Esophagus (tissue), 2 donors: ENCODE measurements at regions not wholly inside any gene's neighbourhood (a gene's known extent, or its start where the extent isn't known, plus 50 kb on each side); places are given as distances from the start of the nearest gene placed in this dataset.

ENCODE experiments used
- H3K27ac ChIP-seq, 2 donors: one replicate each; pipeline ENCODE4 v1.5.1; 2013; ENCODE audit warnings: low read depth in 2 of 2, mild to moderate bottlenecking in 2 of 2, inconsistent platforms in 1 of 2, low read length in 1 of 2, moderate library complexity in 1 of 2
- H3K27me3 ChIP-seq, 2 donors: one replicate each; pipeline ENCODE4 v1.6.1; 2013; ENCODE audit warnings: low read length in 2 of 2, control low read depth in 1 of 2, mild to moderate bottlenecking in 1 of 2; ENCODE audit not compliant: insufficient read depth in 2 of 2, control insufficient read depth in 1 of 2
- H3K36me3 ChIP-seq, 2 donors: one replicate each; pipeline ENCODE4 v1.6.1; 2013; ENCODE audit warnings: low read length in 1 of 2; ENCODE audit not compliant: control insufficient read depth in 2 of 2, insufficient read depth in 2 of 2
- H3K4me1 ChIP-seq, 2 donors: one replicate each; pipeline ENCODE4 v1.6.1; 2013; ENCODE audit warnings: low read length in 1 of 2; ENCODE audit not compliant: control insufficient read depth in 2 of 2, insufficient read depth in 2 of 2
- H3K4me3 ChIP-seq, 2 donors: one replicate each; pipeline ENCODE4 v1.5.1; 2013; ENCODE audit warnings: low read length in 2 of 2, mild to moderate bottlenecking in 2 of 2, low read depth in 1 of 2, moderate library complexity in 1 of 2
- H3K9me3 ChIP-seq, 2 donors: one replicate each; pipeline ENCODE4 v1.6.1; 2013; ENCODE audit warnings: mild to moderate bottlenecking in 2 of 2, low read depth in 1 of 2, low read length in 1 of 2, moderate library complexity in 1 of 2; ENCODE audit not compliant: control insufficient read depth in 2 of 2, insufficient read depth in 1 of 2
- WGBS, 2 donors: extraction: QIAGEN DNeasy Blood & Tissue Kit; methylation state at CpG; one replicate each; pipeline ENCODE4 v1.1.7; 2013; 5-methylcytosine and 5-hydroxymethylcytosine counted together
- donor health status: healthy with polysubstance abuse.
- donor health status: Bipolar disorder and iron deficiency.

GRCh38 chr9:31783491-31783890 is 601.0 kb upstream of the ACO1 start:
- no peaks in the 10 kb centered on the region for H3K4me1 ChIP-seq
- H3K4me3 ChIP-seq, result no peak overlapping the region
- H3K36me3 ChIP-seq, result no peaks in the 10 kb centered on the region
- no peak overlapping the region for H3K27ac ChIP-seq
- H3K9me3 ChIP-seq, result peaks cover 0 to 5% of the 10 kb centered on the region in 2 donors
- WGBS, 2 donors, result 48 to 61% methylated on average over 2 of the region's 2 CpGs
- no peaks in the 10 kb centered on the region for H3K27me3 ChIP-seq

DNA sequence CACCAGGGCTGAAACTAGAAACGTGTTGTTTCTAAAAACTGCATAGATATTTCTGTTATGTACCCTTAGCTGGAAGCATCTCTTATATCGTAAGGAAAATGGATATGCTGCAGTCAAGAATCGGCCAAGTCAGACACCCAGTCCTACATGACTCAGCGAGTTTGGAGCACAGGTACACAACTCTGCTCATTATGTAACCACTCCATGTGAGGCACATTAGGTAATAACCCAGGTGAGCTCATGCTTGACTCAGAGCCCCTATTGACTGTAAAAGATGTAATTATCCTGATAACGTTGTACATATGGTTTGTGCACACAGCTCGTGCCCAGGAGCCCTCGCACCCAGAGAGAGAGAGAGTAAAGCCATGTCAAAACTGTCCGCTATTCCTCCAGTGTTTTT is 593.7 kb upstream of the ACO1 start:
- H3K27me3 ChIP-seq, result no peaks in the 10 kb centered on the region
- no peak overlapping the region for H3K4me3 ChIP-seq
- no peaks in the 10 kb centered on the region for H3K36me3 ChIP-seq
- H3K4me1 ChIP-seq, result no peaks in the 10 kb centered on the region
- 82 to 84% methylated on average over 8 of the region's 8 CpGs for WGBS, 2 donors
- H3K27ac ChIP-seq, result no peak overlapping the region
- no peaks in the 10 kb centered on the region for H3K9me3 ChIP-seq

DNA sequence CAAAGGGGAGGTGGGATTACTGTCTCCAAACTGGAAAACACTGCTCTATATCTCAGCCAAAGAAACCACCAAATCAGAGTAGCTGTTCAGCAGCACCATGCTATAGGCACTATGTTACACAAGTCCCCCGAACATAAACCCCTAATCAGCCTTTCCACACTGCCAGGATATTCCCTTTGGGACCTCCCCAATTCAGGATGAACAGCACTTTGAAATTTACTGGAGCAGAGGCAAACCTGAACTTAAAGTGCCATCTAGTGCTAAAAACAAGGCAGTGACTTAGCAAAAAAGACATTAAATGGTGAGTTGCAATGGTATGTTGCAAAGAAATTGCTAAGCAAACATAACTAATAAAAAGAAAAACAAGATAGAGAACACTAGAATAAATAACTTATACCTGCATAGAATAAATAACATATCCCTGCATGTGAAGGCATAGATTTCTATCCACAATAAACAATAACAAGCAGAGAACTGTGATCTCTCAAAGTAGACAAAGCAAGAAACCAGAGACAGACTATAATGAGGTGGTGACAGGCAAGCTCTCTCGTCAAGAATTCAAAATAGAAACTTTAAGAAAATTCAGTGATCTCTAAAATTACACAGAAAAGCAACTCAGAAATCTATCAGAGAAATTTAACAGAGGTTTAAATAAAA is 584.4 kb upstream of the ACO1 start:
- no peaks in the 10 kb centered on the region for H3K27me3 ChIP-seq
- H3K4me1 ChIP-seq, result no peaks in the 10 kb centered on the region
- no peaks in the 10 kb centered on the region for H3K36me3 ChIP-seq
- H3K9me3 ChIP-seq, result no peaks in the 10 kb centered on the region
- no peak overlapping the region for H3K4me3 ChIP-seq
- WGBS, 2 donors, result 44 to 47% methylated on average over 2 of the region's 2 CpGs
- H3K27ac ChIP-seq, result no peak overlapping the region

DNA sequence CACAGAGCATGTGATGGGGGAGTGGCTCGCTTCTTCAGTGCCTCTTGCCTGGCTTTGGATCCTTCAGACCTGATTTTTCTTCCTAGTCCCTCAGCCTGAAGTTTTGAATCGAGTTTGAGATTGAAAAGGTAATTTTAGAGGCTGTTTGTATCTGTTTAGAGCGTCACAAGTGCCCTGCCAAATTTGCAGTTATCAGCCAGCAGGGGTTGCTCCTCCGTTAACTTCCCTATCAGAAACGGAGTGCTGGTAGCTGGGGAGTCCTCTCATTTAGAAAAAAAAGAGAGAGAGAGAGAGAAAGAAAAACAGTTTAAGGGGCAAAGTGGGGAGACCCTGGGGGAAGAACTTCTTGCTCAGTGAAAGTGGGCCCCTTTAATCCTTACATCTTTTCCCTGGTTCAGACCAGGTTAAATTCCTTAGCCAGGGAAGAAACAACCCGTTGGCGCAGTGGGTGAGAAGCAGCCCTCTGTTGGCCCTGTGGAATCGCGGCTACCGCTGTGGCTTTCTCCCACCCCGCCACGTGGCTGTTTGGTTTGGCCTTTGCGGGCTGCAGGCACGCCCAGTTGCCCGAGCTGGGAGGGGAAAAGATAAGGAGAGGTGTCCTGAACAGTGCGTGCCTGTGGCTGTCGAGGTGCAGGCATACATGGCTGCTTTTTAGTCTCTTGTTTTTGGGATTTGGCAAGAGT is 576.7 kb upstream of the ACO1 start:
- Histone ChIP-seq H3K9me3 (peaks cover 2 to 6% of the 10 kb centered on the region in 2 donors), H3K4me3 (no peak overlapping the region), H3K36me3 (no peaks in the 10 kb centered on the region), H3K27ac (no peak overlapping the region), H3K4me1 (no peaks in the 10 kb centered on the region), H3K27me3 (no peaks in the 10 kb centered on the region)
- WGBS, 2 donors, result 80 to 85% methylated on average over 17 of the region's 17 CpGs

GRCh38 chr9:31808766-31809165 is 575.7 kb upstream of the ACO1 start:
- no peaks in the 10 kb centered on the region for H3K36me3 ChIP-seq
- 78 to 83% methylated on average over 9 of the region's 9 CpGs for WGBS, 2 donors
- H3K27me3 ChIP-seq, result no peaks in the 10 kb centered on the region
- H3K4me3 ChIP-seq, result no peak overlapping the region
- H3K4me1 ChIP-seq, result no peaks in the 10 kb centered on the region
- peaks cover 2 to 6% of the 10 kb centered on the region in 2 donors for H3K9me3 ChIP-seq
- no peak overlapping the region for H3K27ac ChIP-seq

DNA sequence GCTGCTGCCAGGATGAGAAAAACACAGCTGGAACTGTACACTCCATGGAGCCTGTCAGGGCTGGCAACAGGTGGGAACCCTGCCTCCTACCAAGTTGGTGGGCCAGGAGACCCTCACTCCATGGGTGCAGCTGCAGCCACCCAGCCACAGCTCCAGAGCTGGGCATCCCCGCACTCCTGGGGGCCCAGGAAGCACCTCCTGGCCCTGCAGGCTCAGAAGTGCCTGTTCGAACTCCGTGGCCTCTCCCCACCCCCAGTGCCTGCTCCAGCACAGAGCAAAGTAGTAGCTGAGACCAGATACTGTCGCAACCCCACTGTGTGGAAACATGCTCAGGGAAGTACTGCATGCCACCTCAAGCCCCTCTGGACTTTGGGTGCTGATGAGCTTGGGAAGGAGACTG is 564.0 kb upstream of the ACO1 start:
- Histone ChIP-seq H3K27ac (no peak overlapping the region), H3K4me3 (no peak overlapping the region), H3K9me3 (peaks cover 5 to 9% of the 10 kb centered on the region in 2 donors), H3K27me3 (no peaks in the 10 kb centered on the region), H3K36me3 (no peaks in the 10 kb centered on the region), H3K4me1 (no peaks in the 10 kb centered on the region)
- WGBS, 2 donors, result 78 to 83% methylated on average over 4 of the region's 4 CpGs

DNA sequence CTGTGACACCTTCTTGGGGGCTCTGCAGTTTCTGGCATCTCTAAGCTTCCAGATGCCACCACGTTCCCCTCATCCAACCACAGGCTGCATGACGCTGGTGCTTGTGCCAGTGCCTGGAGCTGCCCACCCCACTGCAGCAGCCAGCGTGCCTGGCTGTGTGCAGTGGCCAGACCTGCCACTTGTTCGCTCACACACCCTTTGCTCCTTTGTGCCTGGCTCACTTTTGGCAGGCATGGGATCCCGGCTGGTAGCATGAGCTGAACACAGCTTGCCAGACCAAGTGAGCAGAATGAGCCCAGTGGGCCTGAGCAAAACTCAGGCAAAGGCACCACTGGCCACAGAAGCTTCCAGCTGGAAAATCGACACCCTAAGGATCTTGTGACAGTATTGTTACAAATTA is 562.9 kb upstream of the ACO1 start:
- 73 to 76% methylated on average over 6 of the region's 6 CpGs for WGBS, 2 donors
- no peak overlapping the region for H3K4me3 ChIP-seq
- no peaks in the 10 kb centered on the region for H3K4me1 ChIP-seq
- H3K9me3 ChIP-seq, result peaks cover 5 to 9% of the 10 kb centered on the region in 2 donors
- H3K27ac ChIP-seq, result no peak overlapping the region
- no peaks in the 10 kb centered on the region for H3K27me3 ChIP-seq
- no peaks in the 10 kb centered on the region for H3K36me3 ChIP-seq

DNA sequence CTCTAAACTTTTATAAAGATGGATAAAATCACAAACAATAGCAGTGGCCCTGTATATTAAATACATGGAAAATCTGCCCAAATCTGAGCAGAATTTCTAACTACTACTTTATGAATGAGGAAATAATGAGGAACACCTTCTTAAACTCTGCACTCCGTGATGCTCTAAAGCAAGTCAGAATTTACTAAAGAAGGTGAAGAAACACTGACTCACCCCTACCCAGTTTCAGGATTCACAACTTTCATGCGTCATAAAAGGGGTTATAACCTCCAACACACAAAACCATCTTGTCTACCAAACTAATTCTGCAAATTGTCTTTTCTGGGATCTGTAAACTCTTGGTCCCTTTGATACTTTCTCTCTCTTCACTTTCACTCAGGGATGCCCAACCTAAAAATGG is 561.1 kb upstream of the ACO1 start:
- Histone ChIP-seq H3K9me3 (peaks cover 5 to 9% of the 10 kb centered on the region in 2 donors), H3K4me3 (no peak overlapping the region), H3K27ac (no peak overlapping the region), H3K36me3 (no peaks in the 10 kb centered on the region), H3K27me3 (no peaks in the 10 kb centered on the region), H3K4me1 (no peaks in the 10 kb centered on the region)
- WGBS, 2 donors, result 77 to 84% methylated on average over 2 of the region's 2 CpGs

GRCh38 chr9:31824860-31825259 is 559.6 kb upstream of the ACO1 start:
- peaks cover 5 to 9% of the 10 kb centered on the region in 2 donors for H3K9me3 ChIP-seq
- H3K4me1 ChIP-seq, result no peaks in the 10 kb centered on the region
- 43 to 45% methylated on average over 2 of the region's 2 CpGs for WGBS, 2 donors
- no peaks in the 10 kb centered on the region for H3K27me3 ChIP-seq
- H3K27ac ChIP-seq, result no peak overlapping the region
- no peaks in the 10 kb centered on the region for H3K36me3 ChIP-seq
- H3K4me3 ChIP-seq, result no peak overlapping the region

- no peaks in the 10 kb centered on the region for H3K27me3 ChIP-seq
- H3K9me3 ChIP-seq, result no peaks in the 10 kb centered on the region
- H3K4me1 ChIP-seq, result no peaks in the 10 kb centered on the region
- H3K4me3 ChIP-seq, result no peak overlapping the region
- H3K27ac ChIP-seq, result no peak overlapping the region
- H3K36me3 ChIP-seq, result no peaks in the 10 kb centered on the region
- 57 to 69% methylated on average over 3 of the region's 3 CpGs for whole genome bisulfite sequencing, 2 donors
These were observed 547.2 kb upstream of the ACO1 start for GRCh38 chr9:31837211-31837610.
